Caco-2 (cell line): ENCODE measurements at regions not wholly inside any gene's neighbourhood (a gene's known extent, or its start where the extent isn't known, plus 50 kb on each side); places are given as distances from the start of the nearest gene placed in this dataset.

Source experiments
- BruUV-seq: library from RNA; stranded (reverse); fragments of 400-500 nt; replicated peaks from 2 replicates; lab custom pipeline; 2021; lab: Mats Ljungman, UMichigan
- CTCF ChIA-PET: fragments of 300-600 bp; sonication (Branson Sonifier 250); formaldehyde crosslinking; loops from one replicate; lab custom pipeline; 2022; ENCODE audit warnings: antibody characterized with exemption; lab: Charles Lee
- POLR2A ChIA-PET: fragments of 300-600 bp; sonication (Branson Sonifier 250); formaldehyde crosslinking; loops from one replicate; lab custom pipeline; 2022; ENCODE audit warnings: antibody characterized with exemption; lab: Charles Lee
- DNase-seq, 2 experiments: peaks; one replicate each; pipeline versions ENCODE4 v3.0.0 to v3.0.0-alpha.2; 2020 to 2022
- H3K27me3 ChIP-seq: replicated peaks from 2 replicates; pipeline ENCODE4 v1.6.0; 2011; ENCODE audit warnings: low read length; ENCODE audit not compliant: control insufficient read depth, insufficient read depth
- H3K36me3 ChIP-seq: 2 replicates; pipeline ENCODE4 v1.5.1; 2011; ENCODE audit warnings: low read length; ENCODE audit not compliant: control insufficient read depth, insufficient read depth
- H3K4me1 ChIP-seq: fragments of 250-450 bp; sonication (Bioruptor Pico); 2 replicates; pipeline ENCODE4 v1.5.1; 2020; ENCODE audit warnings: mild to moderate bottlenecking
- H3K4me3 ChIP-seq: 2 replicates; pipeline ENCODE4 v1.5.1; 2011; ENCODE audit warnings: low read depth, mild to moderate bottlenecking, control low read depth, low read length
- H3K9me3 ChIP-seq: fragments of 250-450 bp; sonication (Bioruptor Pico); 2 replicates; pipeline ENCODE4 v1.5.1; 2020; ENCODE audit warnings: mild to moderate bottlenecking, moderate library complexity
- H3K27ac Mint-ChIP-seq: one replicate; pipeline ENCODE4 v1.8.0; 2022; ENCODE audit warnings: mixed read lengths; ENCODE audit not compliant: unreplicated experiment
- H3K27me3 Mint-ChIP-seq: one replicate; pipeline ENCODE4 v1.8.0; 2022; ENCODE audit warnings: mixed read lengths; ENCODE audit not compliant: insufficient read depth, unreplicated experiment
- H3K36me3 Mint-ChIP-seq: one replicate; pipeline ENCODE4 v1.8.0; 2022; ENCODE audit warnings: mild to moderate bottlenecking, mixed read lengths; ENCODE audit not compliant: insufficient read depth, unreplicated experiment
- H3K4me1 Mint-ChIP-seq: one replicate; pipeline ENCODE4 v1.8.0; 2022; ENCODE audit warnings: low read depth, mixed read lengths; ENCODE audit not compliant: unreplicated experiment
- H3K4me3 Mint-ChIP-seq: one replicate; pipeline ENCODE4 v1.8.0; 2022; ENCODE audit warnings: mild to moderate bottlenecking, moderate library complexity, mixed read lengths; ENCODE audit not compliant: unreplicated experiment
- H3K9me3 Mint-ChIP-seq: one replicate; pipeline ENCODE4 v1.8.0; 2022; ENCODE audit warnings: mixed read lengths; ENCODE audit not compliant: unreplicated experiment
- CTCF ChIP-seq, 2 experiments: fragments of 200-600 bp in 1 of 2; IDR thresholded peaks; 1 replicate in 1 of 2; 2 replicates in 1 of 2; pipeline versions ENCODE4 v1.5.1 to v1.8.0; 2011 to 2022; ENCODE audit warnings: antibody characterized with exemption in 1 of 2, control low read depth in 1 of 2, inconsistent platforms in 1 of 2, low read depth in 1 of 2, low read length in 1 of 2, mild to moderate bottlenecking in 1 of 2, moderate library complexity in 1 of 2; ENCODE audit not compliant: insufficient read depth in 1 of 2, severe bottlenecking in 1 of 2, unreplicated experiment in 1 of 2
- intact Hi-C: fragments of 100-400 bp; cut with micrococcal nuclease; formaldehyde crosslinking; loops from one replicate; pipeline ENCODE4 v1.10.0; 2022; ENCODE audit not compliant: unreplicated experiment

GRCh38 chr20:50242548-50242862, 51.9 kb downstream of the CEBPB start:
- intact Hi-C loops: no loop called here
- Histone ChIP-seq H3K36me3 (no peaks in the 10 kb centered on the region), H3K9me3 (no peaks in the 10 kb centered on the region), H3K4me1 (peaks cover 14% of the 10 kb centered on the region), H3K4me3 (no peak overlapping the region), H3K27me3 (no peaks in the 10 kb centered on the region)
- Mint-ChIP-seq H3K4me1 (peaks cover 21% of the 10 kb centered on the region), H3K9me3 (no peaks in the 10 kb centered on the region), H3K4me3 (no peak overlapping the region), H3K27ac (no peak overlapping the region), H3K27me3 (no peaks in the 10 kb centered on the region), H3K36me3 (no peaks in the 10 kb centered on the region)
- DNase-seq: no peak
- CTCF ChIA-PET: interaction anchor here (1.0 kb wide), 1 partner anchor 13 kb away, joined by 3 read pairs; no protein-coding TSS in a partner anchor
- no peak for TF ChIP-seq CTCF (IDR thresholded peaks at IDR 0.05; ENCODE audit: insufficient read depth in 1 of 2, low read depth in 1 of 2, low read length in 1 of 2, severe bottlenecking in 1 of 2, unreplicated experiment in 1 of 2)
- POLR2A ChIA-PET: no interaction called here
- no TSS peak for BruUV-seq

GRCh38 chr20:50242863-50243609, 52.4 kb downstream of the CEBPB start:
- no peak for DNase-seq
- H3K27me3 Mint-ChIP-seq: no peaks in the 10 kb centered on the region
- H3K4me3 Mint-ChIP-seq: no peak overlapping the region
- no TSS peak for BruUV-seq
- intact Hi-C loops: no loop called here
- Histone ChIP-seq H3K4me3 (no peak overlapping the region), H3K4me1 (peaks cover 14% of the 10 kb centered on the region), H3K9me3 (no peaks in the 10 kb centered on the region), H3K36me3 (no peaks in the 10 kb centered on the region), H3K27me3 (no peaks in the 10 kb centered on the region)
- POLR2A ChIA-PET: no interaction called here
- no peak for TF ChIP-seq CTCF (IDR thresholded peaks at IDR 0.05; ENCODE audit: insufficient read depth in 1 of 2, low read depth in 1 of 2, low read length in 1 of 2, severe bottlenecking in 1 of 2, unreplicated experiment in 1 of 2)
- H3K27ac Mint-ChIP-seq: no peak overlapping the region
- CTCF ChIA-PET: interaction anchor here (1.0 kb wide), 1 partner anchor 13 kb away, joined by 3 read pairs; no protein-coding TSS in a partner anchor
- H3K4me1 Mint-ChIP-seq: peaks cover 26% of the 10 kb centered on the region
- H3K9me3 Mint-ChIP-seq: no peaks in the 10 kb centered on the region
- no peaks in the 10 kb centered on the region for H3K36me3 Mint-ChIP-seq

GRCh38 chr20:50243610-50244351, 53.2 kb downstream of the CEBPB start:
- Mint-ChIP-seq H3K36me3 (no peaks in the 10 kb centered on the region), H3K9me3 (no peaks in the 10 kb centered on the region), H3K4me3 (no peak overlapping the region), H3K27ac (no peak overlapping the region), H3K4me1 (peaks cover 26% of the 10 kb centered on the region), H3K27me3 (no peaks in the 10 kb centered on the region)
- CTCF ChIA-PET: interaction anchor here (1.0 kb wide), 1 partner anchor 12 kb away, joined by 3 read pairs; no protein-coding TSS in a partner anchor
- POLR2A ChIA-PET: no interaction called here
- H3K4me3 ChIP-seq: no peak overlapping the region
- H3K9me3 ChIP-seq: no peaks in the 10 kb centered on the region
- intact Hi-C loops: no loop called here
- no peak for TF ChIP-seq CTCF (IDR thresholded peaks at IDR 0.05; ENCODE audit: insufficient read depth in 1 of 2, low read depth in 1 of 2, low read length in 1 of 2, severe bottlenecking in 1 of 2, unreplicated experiment in 1 of 2)
- DNase-seq: no peak
- BruUV-seq: no TSS peak
- H3K36me3 ChIP-seq: no peaks in the 10 kb centered on the region
- H3K27me3 ChIP-seq: no peaks in the 10 kb centered on the region
- H3K4me1 ChIP-seq: peaks cover 14% of the 10 kb centered on the region
